ENCODE measurements at regions not wholly inside any gene's neighbourhood (a gene's known extent, or its start where the extent isn't known, plus 50 kb on each side); places are given as distances from the start of the nearest gene placed in this dataset.

GRCh38 chr9:117487555-117488175 lies 72.8 kb upstream of the ASTN2 start:
- no peak for DNase-seq (ENCODE audit: low read depth in 2 of 2)

GRCh38 chr9:117486426-117486825 lies 71.6 kb upstream of the ASTN2 start:
- DNase-seq (ENCODE audit: low read depth in 2 of 2) = no peak

GRCh38 chr9:117485176-117485575 lies 70.3 kb upstream of the ASTN2 start:
- DNase-seq (ENCODE audit: low read depth in 2 of 2) = no peak

- no peak for DNase-seq (ENCODE audit: low read depth in 2 of 2)
These were observed 65.9 kb upstream of the ASTN2 start for GRCh38 chr9:117480729-117481128.

- no peak for DNase-seq (ENCODE audit: low read depth in 2 of 2)
These were observed 65.4 kb upstream of the ASTN2 start for GRCh38 chr9:117480253-117480652.

- no peak for DNase-seq (ENCODE audit: low read depth in 2 of 2)
These were observed 58.4 kb upstream of the ASTN2 start for GRCh38 chr9:117473293-117473692.

GRCh38 chr9:117470902-117471301 lies 56.0 kb upstream of the ASTN2 start:
- DNase-seq (ENCODE audit: low read depth in 2 of 2) = no peak

- DNase-seq (ENCODE audit: low read depth in 2 of 2) = no peak
These were observed 55.6 kb upstream of the ASTN2 start for GRCh38 chr9:117470455-117470854.

GRCh38 chr9:117466111-117466510 lies 51.3 kb upstream of the ASTN2 start:
- no peak for DNase-seq (ENCODE audit: low read depth in 2 of 2)

- DNase-seq (ENCODE audit: low read depth in 2 of 2) = no peak
These were observed 50.8 kb upstream of the ASTN2 start for GRCh38 chr9:117465706-117466105.

- DNase-seq (ENCODE audit: low read depth in 2 of 2) = no peak
These were observed 50.2 kb upstream of the ASTN2 start for GRCh38 chr9:117464941-117465616.

Data from stimulated activated CD4-positive, alpha-beta T cell treated with anti-CD3 and anti-CD28 coated beads, Interleukin-1b, Interleukin-23, amount 100 ng/mL, for 1 hour (primary cell).